Muscle layer of duodenum (tissue), 2 donors: ENCODE measurements at regions not wholly inside any gene's neighbourhood (a gene's known extent, or its start where the extent isn't known, plus 50 kb on each side); places are given as distances from the start of the nearest gene placed in this dataset.

Experiments
- H3K27ac ChIP-seq: one replicate; pipeline ENCODE4 v1.7.0; 2013; ENCODE audit warnings: mild to moderate bottlenecking, low read length
- H3K27me3 ChIP-seq: one replicate; pipeline ENCODE4 v1.7.0; 2013; ENCODE audit warnings: low read depth, mild to moderate bottlenecking, control low read depth, low read length
- H3K36me3 ChIP-seq, 2 donors: one replicate each; pipeline ENCODE4 v1.7.0; 2013; ENCODE audit warnings: low read length in 2 of 2, control low read depth in 1 of 2, mild to moderate bottlenecking in 1 of 2; ENCODE audit not compliant: insufficient read depth in 2 of 2, control insufficient read depth in 1 of 2
- H3K4me1 ChIP-seq, 2 donors: one replicate each; pipeline ENCODE4 v1.7.0; 2013; ENCODE audit warnings: low read length in 2 of 2, mild to moderate bottlenecking in 2 of 2, control low read depth in 1 of 2, moderate library complexity in 1 of 2; ENCODE audit not compliant: insufficient read depth in 2 of 2, control insufficient read depth in 1 of 2
- H3K4me3 ChIP-seq, 2 donors: one replicate each; pipeline ENCODE4 v1.7.0; 2013; ENCODE audit warnings: low read length in 2 of 2, low read depth in 1 of 2, mild to moderate bottlenecking in 1 of 2
- H3K9me3 ChIP-seq, 2 donors: one replicate each; pipeline ENCODE4 v1.7.0; 2013; ENCODE audit warnings: low read length in 2 of 2, control low read depth in 1 of 2, mild to moderate bottlenecking in 1 of 2; ENCODE audit not compliant: control insufficient read depth in 1 of 2
- donor health status: healthy.

DNA sequence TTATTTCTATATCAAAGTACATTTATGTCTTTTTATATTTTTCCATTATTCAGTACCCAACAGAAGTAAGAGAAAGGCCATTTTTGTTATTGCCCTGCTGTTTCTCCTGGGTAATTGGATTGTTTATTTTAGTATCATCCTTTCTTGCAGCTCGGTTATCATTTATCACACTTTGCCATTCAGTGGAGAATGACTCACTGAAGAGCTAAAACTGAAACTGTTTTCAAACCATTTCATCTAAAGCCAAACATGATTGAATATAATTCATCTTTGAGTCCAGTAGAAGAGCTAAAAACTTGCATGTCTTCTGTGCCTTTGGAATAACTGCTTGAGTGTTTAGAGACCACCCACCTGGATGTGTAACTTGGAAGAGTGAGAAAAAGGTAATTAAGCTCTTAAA lies 139.5 kb upstream of the PRDM9 start:
- peaks cover 0 to 1% of the 10 kb centered on the region in 2 donors for H3K9me3 ChIP-seq
- no peaks in the 10 kb centered on the region for H3K4me1 ChIP-seq
- H3K4me3 ChIP-seq = no peak overlapping the region
- H3K27ac ChIP-seq = no peak overlapping the region
- H3K36me3 ChIP-seq = no peaks in the 10 kb centered on the region
- no peaks in the 10 kb centered on the region for H3K27me3 ChIP-seq

- H3K4me3 ChIP-seq = no peak overlapping the region
- H3K4me1 ChIP-seq = no peaks in the 10 kb centered on the region
- no peaks in the 10 kb centered on the region for H3K36me3 ChIP-seq
- H3K27ac ChIP-seq = no peak overlapping the region
- no peaks in the 10 kb centered on the region for H3K27me3 ChIP-seq
- H3K9me3 ChIP-seq = no peaks in the 10 kb centered on the region
Observed at GRCh38 chr5:23353286-23353685, 154.1 kb upstream of the PRDM9 start.

- no peak overlapping the region for H3K4me3 ChIP-seq
- no peaks in the 10 kb centered on the region for H3K27me3 ChIP-seq
- no peak overlapping the region for H3K27ac ChIP-seq
- no peaks in the 10 kb centered on the region for H3K4me1 ChIP-seq
- H3K36me3 ChIP-seq = no peaks in the 10 kb centered on the region
- no peaks in the 10 kb centered on the region for H3K9me3 ChIP-seq
Observed at GRCh38 chr5:23352446-23352845, 155.0 kb upstream of the PRDM9 start.

DNA sequence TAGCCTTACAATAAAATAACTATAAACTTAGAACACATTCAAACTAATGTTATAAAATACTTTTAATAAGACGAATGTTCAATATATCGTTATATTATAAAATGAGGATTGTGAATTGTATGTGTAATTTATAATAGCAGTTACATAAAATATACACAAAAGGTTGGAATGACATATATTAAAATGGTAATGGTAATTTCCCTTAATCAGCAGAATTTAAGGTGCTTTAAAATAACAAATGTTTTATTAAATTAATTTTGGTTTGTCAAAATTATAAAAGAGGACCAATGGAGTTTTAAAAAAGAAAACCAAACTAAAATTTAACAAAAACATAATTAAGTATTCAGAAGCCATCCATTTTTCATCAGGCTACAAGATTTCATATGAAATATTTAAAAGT lies 164.3 kb upstream of the PRDM9 start:
- no peaks in the 10 kb centered on the region for H3K36me3 ChIP-seq
- H3K27ac ChIP-seq = no peak overlapping the region
- H3K4me1 ChIP-seq = no peaks in the 10 kb centered on the region
- H3K27me3 ChIP-seq = no peaks in the 10 kb centered on the region
- no peak overlapping the region for H3K4me3 ChIP-seq
- no peaks in the 10 kb centered on the region for H3K9me3 ChIP-seq

GRCh38 chr5:23332650-23333251 lies 174.7 kb upstream of the PRDM9 start:
- H3K36me3 ChIP-seq = no peaks in the 10 kb centered on the region
- H3K27ac ChIP-seq = no peak overlapping the region
- H3K9me3 ChIP-seq = no peaks in the 10 kb centered on the region

GRCh38 chr5:23330726-23331125 lies 176.7 kb upstream of the PRDM9 start:
- H3K4me1 ChIP-seq = no peaks in the 10 kb centered on the region
- no peaks in the 10 kb centered on the region for H3K27me3 ChIP-seq
- no peak overlapping the region for H3K27ac ChIP-seq
- no peaks in the 10 kb centered on the region for H3K36me3 ChIP-seq
- no peaks in the 10 kb centered on the region for H3K9me3 ChIP-seq
- no peak overlapping the region for H3K4me3 ChIP-seq

More at GRCh38 chr5:23332650-23333251, 174.7 kb upstream of the PRDM9 start:
- H3K27me3 ChIP-seq = no peaks in the 10 kb centered on the region
- no peaks in the 10 kb centered on the region for H3K4me1 ChIP-seq
- no peak overlapping the region for H3K4me3 ChIP-seq

- Histone ChIP-seq H3K4me3 (no peak overlapping the region), H3K4me1 (no peaks in the 10 kb centered on the region), H3K36me3 (no peaks in the 10 kb centered on the region), H3K9me3 (no peaks in the 10 kb centered on the region), H3K27ac (no peak overlapping the region), H3K27me3 (no peaks in the 10 kb centered on the region)
Observed at GRCh38 chr5:23319901-23320300, 187.5 kb upstream of the PRDM9 start.

DNA sequence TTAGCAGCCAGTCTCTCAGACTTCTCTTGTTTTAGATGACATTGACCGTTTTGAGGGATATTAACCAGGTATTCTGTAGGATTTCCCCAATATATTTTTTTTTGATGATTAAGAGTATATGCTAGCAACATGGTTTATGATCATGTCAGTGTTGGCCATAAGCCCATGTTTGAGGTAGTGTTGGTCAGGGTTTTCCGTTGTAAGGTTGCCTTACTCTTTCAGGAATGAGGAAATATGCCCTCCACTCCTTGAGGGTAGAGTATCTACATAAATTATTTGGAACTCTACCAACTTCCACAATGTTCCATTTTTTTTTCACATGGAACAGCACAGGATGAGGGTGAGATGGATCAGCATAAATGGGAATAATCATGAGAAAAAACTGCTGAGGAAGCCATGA lies 188.4 kb upstream of the PRDM9 start:
- H3K27ac ChIP-seq = no peak overlapping the region
- no peaks in the 10 kb centered on the region for H3K27me3 ChIP-seq
- no peaks in the 10 kb centered on the region for H3K9me3 ChIP-seq
- no peak overlapping the region for H3K4me3 ChIP-seq
- no peaks in the 10 kb centered on the region for H3K4me1 ChIP-seq
- no peaks in the 10 kb centered on the region for H3K36me3 ChIP-seq

DNA sequence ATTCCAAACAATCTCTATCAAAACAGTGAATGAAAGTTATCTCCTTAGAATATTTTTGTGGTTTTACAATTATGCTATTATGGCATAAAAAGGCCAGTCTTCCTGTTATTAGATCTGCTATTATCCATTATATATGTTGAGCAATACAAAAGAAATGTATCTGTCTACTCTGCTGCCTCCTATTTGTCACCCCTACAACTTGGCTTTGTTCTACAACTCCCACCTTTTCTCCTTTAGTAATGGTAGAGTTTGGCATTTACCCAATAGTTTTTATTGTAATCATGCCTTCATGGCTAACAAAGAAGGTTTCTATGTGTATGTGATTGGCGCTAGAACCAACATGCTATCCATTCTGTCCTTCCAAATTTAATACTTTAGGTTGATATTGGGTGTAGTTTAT lies 189.2 kb upstream of the PRDM9 start:
- Histone ChIP-seq H3K9me3 (no peaks in the 10 kb centered on the region), H3K36me3 (no peaks in the 10 kb centered on the region), H3K27ac (no peak overlapping the region), H3K4me3 (no peak overlapping the region), H3K4me1 (no peaks in the 10 kb centered on the region), H3K27me3 (no peaks in the 10 kb centered on the region)

DNA sequence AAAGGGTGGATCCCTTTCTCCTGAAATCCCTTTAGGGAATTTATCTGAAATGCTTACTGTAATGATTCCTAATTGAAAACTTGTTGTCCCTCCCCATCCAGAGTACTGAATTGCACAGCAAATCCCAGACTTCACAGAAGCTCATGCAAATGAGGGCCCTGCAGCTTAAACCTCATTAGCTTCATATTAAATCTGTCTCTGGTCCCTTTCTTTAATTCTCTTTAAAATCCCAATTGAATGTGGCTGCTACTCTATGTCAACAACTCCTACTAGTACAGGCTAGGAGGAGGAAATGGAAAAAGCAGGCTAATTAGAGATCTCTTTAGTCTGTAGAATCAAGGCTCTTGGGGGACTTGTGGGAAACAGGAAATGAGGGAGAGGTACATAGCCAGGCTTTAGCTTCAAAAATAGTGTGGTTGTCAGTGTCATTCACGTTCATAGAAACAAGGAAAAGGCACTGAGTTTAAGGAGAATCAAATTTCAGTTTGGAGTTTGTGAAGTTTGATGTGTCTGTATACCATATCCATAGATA lies 191.3 kb upstream of the PRDM9 start:
- Histone ChIP-seq H3K27me3 (no peaks in the 10 kb centered on the region), H3K27ac (no peak overlapping the region)

DNA sequence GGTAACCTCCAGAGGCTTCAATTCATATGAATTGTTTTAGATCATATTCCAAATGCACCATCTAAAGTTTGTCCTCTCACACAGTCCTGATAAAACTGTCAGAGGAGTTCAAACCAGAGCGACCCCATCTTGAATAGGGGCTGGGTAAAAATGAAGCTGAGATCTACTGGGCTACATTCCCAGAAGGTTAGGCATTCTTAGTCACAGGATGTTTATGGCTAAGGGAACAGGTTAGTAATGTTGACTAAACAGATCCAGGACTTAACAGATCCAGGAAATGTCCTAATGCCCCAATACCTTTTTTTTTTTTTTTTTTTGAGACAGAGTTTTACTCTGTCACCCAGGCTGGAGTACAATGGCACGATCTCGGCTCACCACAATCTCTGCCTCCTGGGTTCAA lies 192.6 kb upstream of the PRDM9 start:
- Histone ChIP-seq H3K27me3 (no peaks in the 10 kb centered on the region), H3K27ac (no peak overlapping the region), H3K36me3 (no peaks in the 10 kb centered on the region), H3K9me3 (no peaks in the 10 kb centered on the region), H3K4me1 (no peaks in the 10 kb centered on the region), H3K4me3 (no peak overlapping the region)

More for the DNA sequence above, 191.3 kb upstream of the PRDM9 start:
- Histone ChIP-seq H3K36me3 (no peaks in the 10 kb centered on the region), H3K4me3 (no peak overlapping the region), H3K9me3 (no peaks in the 10 kb centered on the region), H3K4me1 (no peaks in the 10 kb centered on the region)

DNA sequence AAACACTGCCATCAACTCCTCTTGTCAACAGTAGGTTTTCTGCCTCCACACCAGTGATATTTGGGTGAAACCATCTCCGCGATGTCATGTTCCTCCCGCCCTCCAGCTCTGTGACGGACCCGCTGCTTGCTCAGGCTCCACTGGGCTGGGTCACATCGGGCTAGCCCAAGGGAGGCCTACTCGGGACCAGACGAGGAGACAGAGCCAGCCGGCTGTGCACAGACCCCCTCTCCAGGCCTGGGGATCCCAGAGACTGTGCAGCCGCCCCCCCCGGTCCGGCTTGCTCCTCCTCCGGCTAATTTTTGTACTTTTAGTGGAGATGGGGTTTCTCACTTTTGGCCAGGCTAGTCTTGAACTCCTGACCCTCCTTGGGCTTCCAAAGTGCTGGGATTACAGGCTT lies 202.4 kb upstream of the PRDM9 start:
- H3K27me3 ChIP-seq = no peaks in the 10 kb centered on the region
- no peaks in the 10 kb centered on the region for H3K36me3 ChIP-seq
- H3K4me1 ChIP-seq = no peaks in the 10 kb centered on the region
- H3K4me3 ChIP-seq = no peak overlapping the region
- H3K9me3 ChIP-seq = no peaks in the 10 kb centered on the region
- no peak overlapping the region for H3K27ac ChIP-seq
